Thoracic aorta (tissue), 2 donors: ENCODE measurements at regions not wholly inside any gene's neighbourhood (a gene's known extent, or its start where the extent isn't known, plus 50 kb on each side); places are given as distances from the start of the nearest gene placed in this dataset.

ENCODE experiments used
- ATAC-seq: fragments of 150-250 bp; one replicate; pipeline ENCODE4 v1.8.0; 2017; ENCODE audit warnings: low read depth; ENCODE audit not compliant: insufficient number of reproducible peaks, low FRiP score
- DNase-seq: peaks from one replicate; pipeline ENCODE4 v3.0.0-alpha.2; 2020; ENCODE audit warnings: low spot score
- H3K27ac ChIP-seq, 2 donors: fragments of 200-600 bp; sonication (generic); 1 replicate in 1 of 2; 2 replicates in 1 of 2; pipeline ENCODE4 v1.5.1; 2016; ENCODE audit warnings: mild to moderate bottlenecking in 2 of 2, moderate library complexity in 2 of 2
- H3K27me3 ChIP-seq: fragments of 200-600 bp; sonication (generic); replicated peaks from 2 replicates; pipeline ENCODE4 v1.6.0; 2016; ENCODE audit warnings: mild to moderate bottlenecking; ENCODE audit not compliant: insufficient read depth
- H3K36me3 ChIP-seq: fragments of 200-600 bp; sonication (generic); one replicate; pipeline ENCODE4 v1.5.1; 2016
- H3K4me1 ChIP-seq, 2 donors: fragments of 200-600 bp; sonication (generic); 1 replicate in 1 of 2; 2 replicates in 1 of 2; pipeline versions ENCODE4 v1.5.1 to v1.6.0; 2016; ENCODE audit warnings: low read depth in 2 of 2, mild to moderate bottlenecking in 1 of 2; ENCODE audit not compliant: control insufficient read depth in 1 of 2
- H3K4me3 ChIP-seq: fragments of 200-600 bp; sonication (generic); 2 replicates; pipeline ENCODE4 v1.5.1; 2016; ENCODE audit warnings: mild to moderate bottlenecking
- H3K9me3 ChIP-seq: fragments of 200-600 bp; sonication (generic); 2 replicates; pipeline ENCODE4 v1.5.1; 2016
- TF ChIP-seq, protein P1 (sequence below): fragments of 200-600 bp; sonication (generic); IDR thresholded peaks from one replicate; pipeline ENCODE4 v1.5.1; 2019; ENCODE audit warnings: antibody characterized with exemption

DNA sequence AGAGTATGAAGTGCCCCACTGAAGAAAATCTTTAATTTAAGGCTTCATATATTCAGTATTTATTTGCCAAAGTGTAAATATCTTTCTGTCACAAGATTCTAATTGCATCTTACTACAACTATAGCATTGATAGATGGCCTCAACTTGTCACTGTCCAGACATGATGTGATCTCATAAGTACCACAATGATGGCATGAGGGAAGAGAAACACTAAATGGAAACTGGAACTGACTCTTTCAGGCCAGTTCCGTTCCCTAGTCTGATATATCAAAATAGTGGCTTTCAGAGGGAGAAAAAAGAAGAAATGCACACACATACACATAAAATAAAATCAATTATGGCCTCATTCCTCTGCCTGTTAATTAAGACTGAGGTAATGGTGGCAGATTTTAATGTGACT is 615.7 kb downstream of the TBL1XR1 start:
- H3K27ac ChIP-seq, result no peak overlapping the region
- H3K36me3 ChIP-seq, result no peaks in the 10 kb centered on the region
- no peak for ATAC-seq
- DNase-seq, result no peak
- TF ChIP-seq, protein P1, sequence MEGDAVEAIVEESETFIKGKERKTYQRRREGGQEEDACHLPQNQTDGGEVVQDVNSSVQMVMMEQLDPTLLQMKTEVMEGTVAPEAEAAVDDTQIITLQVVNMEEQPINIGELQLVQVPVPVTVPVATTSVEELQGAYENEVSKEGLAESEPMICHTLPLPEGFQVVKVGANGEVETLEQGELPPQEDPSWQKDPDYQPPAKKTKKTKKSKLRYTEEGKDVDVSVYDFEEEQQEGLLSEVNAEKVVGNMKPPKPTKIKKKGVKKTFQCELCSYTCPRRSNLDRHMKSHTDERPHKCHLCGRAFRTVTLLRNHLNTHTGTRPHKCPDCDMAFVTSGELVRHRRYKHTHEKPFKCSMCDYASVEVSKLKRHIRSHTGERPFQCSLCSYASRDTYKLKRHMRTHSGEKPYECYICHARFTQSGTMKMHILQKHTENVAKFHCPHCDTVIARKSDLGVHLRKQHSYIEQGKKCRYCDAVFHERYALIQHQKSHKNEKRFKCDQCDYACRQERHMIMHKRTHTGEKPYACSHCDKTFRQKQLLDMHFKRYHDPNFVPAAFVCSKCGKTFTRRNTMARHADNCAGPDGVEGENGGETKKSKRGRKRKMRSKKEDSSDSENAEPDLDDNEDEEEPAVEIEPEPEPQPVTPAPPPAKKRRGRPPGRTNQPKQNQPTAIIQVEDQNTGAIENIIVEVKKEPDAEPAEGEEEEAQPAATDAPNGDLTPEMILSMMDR, result no peak
- H3K4me1 ChIP-seq, result no peaks in the 10 kb centered on the region
- no peak overlapping the region for H3K4me3 ChIP-seq
- no peaks in the 10 kb centered on the region for H3K9me3 ChIP-seq
- no peaks in the 10 kb centered on the region for H3K27me3 ChIP-seq

GRCh38 chr3:176579711-176580185 is 617.5 kb downstream of the TBL1XR1 start:
- Histone ChIP-seq H3K4me1 (no peaks in the 10 kb centered on the region), H3K36me3 (no peaks in the 10 kb centered on the region), H3K4me3 (no peak overlapping the region), H3K9me3 (no peaks in the 10 kb centered on the region), H3K27ac (no peak overlapping the region), H3K27me3 (no peaks in the 10 kb centered on the region)
- ATAC-seq, result no peak
- TF ChIP-seq, protein P1, result no peak
- no peak for DNase-seq

DNA sequence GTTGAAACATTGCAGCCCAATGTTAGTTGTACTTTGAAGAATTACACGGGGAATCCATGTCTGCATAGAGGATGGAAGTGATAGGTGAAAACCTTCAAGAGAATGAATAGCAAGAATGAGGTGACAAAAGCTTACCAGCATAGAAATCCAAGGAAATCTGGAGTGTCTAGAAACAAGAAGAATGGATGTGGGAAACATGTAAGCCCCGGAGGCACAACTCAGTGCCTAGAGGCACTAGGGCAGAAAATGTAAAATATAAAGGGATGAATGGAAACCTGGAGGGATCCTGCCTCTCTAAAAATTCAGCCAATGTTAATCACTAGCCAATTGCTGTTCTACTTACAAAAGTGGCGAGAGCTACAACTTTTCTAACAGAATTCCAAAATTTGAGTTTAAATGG is 619.0 kb downstream of the TBL1XR1 start:
- TF ChIP-seq, protein P1, result no peak
- Histone ChIP-seq H3K4me3 (no peak overlapping the region), H3K4me1 (no peaks in the 10 kb centered on the region), H3K27me3 (no peaks in the 10 kb centered on the region), H3K36me3 (no peaks in the 10 kb centered on the region), H3K9me3 (no peaks in the 10 kb centered on the region), H3K27ac (no peak overlapping the region)
- ATAC-seq, result no peak
- no peak for DNase-seq

DNA sequence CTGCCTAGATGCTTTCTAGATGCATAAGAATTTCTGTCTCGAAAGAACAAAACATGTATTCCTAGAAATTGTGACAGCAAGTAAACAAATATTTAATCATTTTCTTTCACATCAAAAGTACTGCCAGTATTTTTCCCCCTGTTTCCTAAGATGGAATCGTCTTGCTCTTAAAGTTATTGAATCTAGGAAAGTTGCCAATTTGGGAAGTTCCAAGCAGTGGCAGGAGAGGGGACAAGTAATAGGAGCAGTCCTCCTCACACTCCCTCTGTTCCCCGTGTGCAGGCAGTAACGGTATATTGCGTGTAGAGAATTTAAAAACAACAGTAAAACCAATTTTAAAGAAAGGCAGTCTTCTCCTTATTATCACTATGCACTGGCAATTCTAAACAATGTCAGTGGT is 619.8 kb downstream of the TBL1XR1 start:
- no peaks in the 10 kb centered on the region for H3K36me3 ChIP-seq
- TF ChIP-seq, protein P1, result no peak
- H3K27me3 ChIP-seq, result no peaks in the 10 kb centered on the region
- no peaks in the 10 kb centered on the region for H3K9me3 ChIP-seq
- ATAC-seq, result no peak
- DNase-seq, result no peak
- no peak overlapping the region for H3K27ac ChIP-seq
- no peaks in the 10 kb centered on the region for H3K4me1 ChIP-seq
- H3K4me3 ChIP-seq, result no peak overlapping the region

GRCh38 chr3:176574786-176575185 is 622.5 kb downstream of the TBL1XR1 start:
- Histone ChIP-seq H3K4me3 (no peak overlapping the region), H3K27me3 (no peaks in the 10 kb centered on the region), H3K4me1 (no peaks in the 10 kb centered on the region), H3K9me3 (no peaks in the 10 kb centered on the region), H3K36me3 (no peaks in the 10 kb centered on the region), H3K27ac (no peak overlapping the region)
- DNase-seq, result no peak
- TF ChIP-seq, protein P1, result no peak
- no peak for ATAC-seq
